ENCODE measurements at regions not wholly inside any gene's neighbourhood (a gene's known extent, or its start where the extent isn't known, plus 50 kb on each side); places are given as distances from the start of the nearest gene placed in this dataset.

DNA sequence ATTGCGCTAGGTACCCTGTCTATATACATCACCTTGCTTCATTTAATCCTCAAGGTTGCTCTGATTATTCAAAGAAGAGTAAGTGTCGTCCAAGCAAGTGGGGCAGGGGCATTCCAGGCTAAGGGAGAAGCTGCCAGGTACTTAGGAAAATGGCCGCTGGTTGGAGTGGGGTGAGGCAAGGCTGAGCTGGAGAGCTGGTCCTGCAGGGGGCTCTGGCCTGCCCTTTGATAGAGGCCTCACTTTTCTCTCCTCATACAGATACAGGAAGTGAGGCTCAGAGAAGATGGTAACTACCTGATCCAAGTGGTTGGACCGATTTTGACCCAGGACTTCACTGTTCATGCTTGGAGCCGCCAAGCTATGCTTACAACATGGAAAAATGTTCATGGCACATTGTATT lies 86.9 kb upstream of the ZBTB40 start:
- TF ChIP-seq, protein P1, sequence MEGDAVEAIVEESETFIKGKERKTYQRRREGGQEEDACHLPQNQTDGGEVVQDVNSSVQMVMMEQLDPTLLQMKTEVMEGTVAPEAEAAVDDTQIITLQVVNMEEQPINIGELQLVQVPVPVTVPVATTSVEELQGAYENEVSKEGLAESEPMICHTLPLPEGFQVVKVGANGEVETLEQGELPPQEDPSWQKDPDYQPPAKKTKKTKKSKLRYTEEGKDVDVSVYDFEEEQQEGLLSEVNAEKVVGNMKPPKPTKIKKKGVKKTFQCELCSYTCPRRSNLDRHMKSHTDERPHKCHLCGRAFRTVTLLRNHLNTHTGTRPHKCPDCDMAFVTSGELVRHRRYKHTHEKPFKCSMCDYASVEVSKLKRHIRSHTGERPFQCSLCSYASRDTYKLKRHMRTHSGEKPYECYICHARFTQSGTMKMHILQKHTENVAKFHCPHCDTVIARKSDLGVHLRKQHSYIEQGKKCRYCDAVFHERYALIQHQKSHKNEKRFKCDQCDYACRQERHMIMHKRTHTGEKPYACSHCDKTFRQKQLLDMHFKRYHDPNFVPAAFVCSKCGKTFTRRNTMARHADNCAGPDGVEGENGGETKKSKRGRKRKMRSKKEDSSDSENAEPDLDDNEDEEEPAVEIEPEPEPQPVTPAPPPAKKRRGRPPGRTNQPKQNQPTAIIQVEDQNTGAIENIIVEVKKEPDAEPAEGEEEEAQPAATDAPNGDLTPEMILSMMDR (IDR thresholded peaks at IDR 0.05; ENCODE audit: low read depth, low read length, poor library complexity, severe bottlenecking): no peak
- no peak for TF ChIP-seq EZH2phosphoT487 (IDR thresholded peaks at IDR 0.05; ENCODE audit: borderline replicate concordance, low read length)
